Skeletal muscle satellite cell (primary cell): ENCODE measurements at regions not wholly inside any gene's neighbourhood (a gene's known extent, or its start where the extent isn't known, plus 50 kb on each side); places are given as distances from the start of the nearest gene placed in this dataset.

Source experiments
- H3K27me3 ChIP-seq: 2 replicates; pipeline ENCODE4 v1.7.0; 2013; ENCODE audit warnings: low read length; ENCODE audit not compliant: control insufficient read depth, insufficient read depth
- H3K36me3 ChIP-seq: 2 replicates; pipeline ENCODE4 v1.7.0; 2013; ENCODE audit warnings: mild to moderate bottlenecking, control low read depth, low read length; ENCODE audit not compliant: insufficient read depth
- H3K4me1 ChIP-seq: 2 replicates; pipeline ENCODE4 v1.7.0; 2013; ENCODE audit warnings: low read length; ENCODE audit not compliant: control insufficient read depth, insufficient read depth
- H3K4me2 ChIP-seq: 2 replicates; pipeline ENCODE4 v1.7.0; 2013; ENCODE audit warnings: mild to moderate bottlenecking, low read length
- H3K4me3 ChIP-seq: 2 replicates; pipeline ENCODE4 v1.7.0; 2013; ENCODE audit warnings: low read length
- H3K9ac ChIP-seq: 2 replicates; pipeline ENCODE4 v1.7.0; 2013; ENCODE audit warnings: mild to moderate bottlenecking, low read depth, low read length, moderate library complexity
- H3K9me3 ChIP-seq: replicated peaks from 2 replicates; pipeline ENCODE4 v1.7.0; 2013; ENCODE audit warnings: mild to moderate bottlenecking, control low read depth, low read length

GRCh38 chr9:99403371-99403770 lies 181.3 kb downstream of the SEC61B start:
- Histone ChIP-seq H3K9me3 (no peaks in the 10 kb centered on the region), H3K36me3 (no peaks in the 10 kb centered on the region), H3K4me1 (no peaks in the 10 kb centered on the region), H3K4me2 (no peak overlapping the region), H3K4me3 (no peak overlapping the region), H3K27me3 (peaks cover 7% of the 10 kb centered on the region), H3K9ac (no peak overlapping the region)

GRCh38 chr9:99405359-99405758 lies 183.3 kb downstream of the SEC61B start:
- Histone ChIP-seq H3K36me3 (no peaks in the 10 kb centered on the region), H3K9me3 (no peaks in the 10 kb centered on the region), H3K4me3 (no peak overlapping the region), H3K4me1 (no peaks in the 10 kb centered on the region), H3K27me3 (peaks cover 7% of the 10 kb centered on the region), H3K4me2 (no peak overlapping the region), H3K9ac (no peak overlapping the region)

- no peak overlapping the region for H3K9ac ChIP-seq
- H3K4me1 ChIP-seq, result no peaks in the 10 kb centered on the region
- H3K27me3 ChIP-seq, result peaks cover 7% of the 10 kb centered on the region
- no peaks in the 10 kb centered on the region for H3K36me3 ChIP-seq
- no peaks in the 10 kb centered on the region for H3K9me3 ChIP-seq
- H3K4me3 ChIP-seq, result no peak overlapping the region
- H3K4me2 ChIP-seq, result no peak overlapping the region
These were observed 184.9 kb downstream of the SEC61B start for GRCh38 chr9:99406939-99407338.

GRCh38 chr9:99411068-99411467 lies 189.0 kb downstream of the SEC61B start:
- no peak overlapping the region for H3K9ac ChIP-seq

GRCh38 chr9:99411479-99412115 lies 189.5 kb downstream of the SEC61B start:
- Histone ChIP-seq H3K4me1 (no peaks in the 10 kb centered on the region), H3K4me3 (no peak overlapping the region), H3K27me3 (no peaks in the 10 kb centered on the region), H3K36me3 (no peaks in the 10 kb centered on the region), H3K9me3 (no peaks in the 10 kb centered on the region), H3K4me2 (no peak overlapping the region), H3K9ac (no peak overlapping the region)

More at GRCh38 chr9:99411068-99411467, 189.0 kb downstream of the SEC61B start:
- H3K4me2 ChIP-seq, result no peak overlapping the region
- H3K4me1 ChIP-seq, result no peaks in the 10 kb centered on the region
- H3K36me3 ChIP-seq, result no peaks in the 10 kb centered on the region
- H3K27me3 ChIP-seq, result no peaks in the 10 kb centered on the region
- H3K9me3 ChIP-seq, result no peaks in the 10 kb centered on the region
- no peak overlapping the region for H3K4me3 ChIP-seq

- H3K36me3 ChIP-seq, result no peaks in the 10 kb centered on the region
- H3K4me3 ChIP-seq, result no peak overlapping the region
- H3K4me2 ChIP-seq, result no peak overlapping the region
- no peaks in the 10 kb centered on the region for H3K9me3 ChIP-seq
- no peak overlapping the region for H3K9ac ChIP-seq
- H3K4me1 ChIP-seq, result no peaks in the 10 kb centered on the region
- H3K27me3 ChIP-seq, result no peaks in the 10 kb centered on the region
These were observed 190.5 kb downstream of the SEC61B start for GRCh38 chr9:99412606-99413005.

- Histone ChIP-seq H3K4me2 (no peak overlapping the region), H3K4me3 (no peak overlapping the region), H3K9me3 (no peaks in the 10 kb centered on the region), H3K27me3 (no peaks in the 10 kb centered on the region), H3K36me3 (no peaks in the 10 kb centered on the region), H3K9ac (no peak overlapping the region), H3K4me1 (no peaks in the 10 kb centered on the region)
These were observed 192.2 kb downstream of the SEC61B start for GRCh38 chr9:99414321-99414720.

- Histone ChIP-seq H3K4me2 (no peak overlapping the region), H3K9me3 (no peaks in the 10 kb centered on the region), H3K27me3 (no peaks in the 10 kb centered on the region), H3K4me1 (no peaks in the 10 kb centered on the region), H3K4me3 (no peak overlapping the region), H3K36me3 (no peaks in the 10 kb centered on the region), H3K9ac (no peak overlapping the region)
These were observed 193.5 kb downstream of the SEC61B start for GRCh38 chr9:99415606-99416005.

GRCh38 chr9:99416007-99416406 lies 193.9 kb downstream of the SEC61B start:
- no peak overlapping the region for H3K4me2 ChIP-seq
- H3K9ac ChIP-seq, result no peak overlapping the region
- H3K36me3 ChIP-seq, result no peaks in the 10 kb centered on the region
- H3K4me3 ChIP-seq, result no peak overlapping the region
- no peaks in the 10 kb centered on the region for H3K27me3 ChIP-seq
- no peaks in the 10 kb centered on the region for H3K4me1 ChIP-seq
- H3K9me3 ChIP-seq, result no peaks in the 10 kb centered on the region

- Histone ChIP-seq H3K9ac (no peak overlapping the region), H3K4me1 (no peaks in the 10 kb centered on the region), H3K36me3 (no peaks in the 10 kb centered on the region), H3K27me3 (no peaks in the 10 kb centered on the region), H3K4me2 (no peak overlapping the region), H3K4me3 (no peak overlapping the region), H3K9me3 (no peaks in the 10 kb centered on the region)
These were observed 197.0 kb downstream of the SEC61B start for GRCh38 chr9:99419070-99419469.

- Histone ChIP-seq H3K4me2 (no peak overlapping the region), H3K27me3 (peaks cover 1% of the 10 kb centered on the region), H3K9me3 (no peaks in the 10 kb centered on the region), H3K36me3 (no peaks in the 10 kb centered on the region), H3K4me3 (no peak overlapping the region), H3K9ac (no peak overlapping the region), H3K4me1 (no peaks in the 10 kb centered on the region)
These were observed 199.3 kb downstream of the SEC61B start for GRCh38 chr9:99421369-99421768.

GRCh38 chr9:99425124-99425523 lies 203.0 kb downstream of the SEC61B start:
- no peaks in the 10 kb centered on the region for H3K4me1 ChIP-seq
- no peaks in the 10 kb centered on the region for H3K36me3 ChIP-seq

More at GRCh38 chr9:99425124-99425523, 203.0 kb downstream of the SEC61B start:
- Histone ChIP-seq H3K9me3 (no peaks in the 10 kb centered on the region), H3K4me3 (no peak overlapping the region), H3K9ac (no peak overlapping the region), H3K4me2 (no peak overlapping the region), H3K27me3 (peaks cover 7% of the 10 kb centered on the region)
